ENCODE measurements at regions not wholly inside any gene's neighbourhood (a gene's known extent, or its start where the extent isn't known, plus 50 kb on each side); places are given as distances from the start of the nearest gene placed in this dataset.

DNA sequence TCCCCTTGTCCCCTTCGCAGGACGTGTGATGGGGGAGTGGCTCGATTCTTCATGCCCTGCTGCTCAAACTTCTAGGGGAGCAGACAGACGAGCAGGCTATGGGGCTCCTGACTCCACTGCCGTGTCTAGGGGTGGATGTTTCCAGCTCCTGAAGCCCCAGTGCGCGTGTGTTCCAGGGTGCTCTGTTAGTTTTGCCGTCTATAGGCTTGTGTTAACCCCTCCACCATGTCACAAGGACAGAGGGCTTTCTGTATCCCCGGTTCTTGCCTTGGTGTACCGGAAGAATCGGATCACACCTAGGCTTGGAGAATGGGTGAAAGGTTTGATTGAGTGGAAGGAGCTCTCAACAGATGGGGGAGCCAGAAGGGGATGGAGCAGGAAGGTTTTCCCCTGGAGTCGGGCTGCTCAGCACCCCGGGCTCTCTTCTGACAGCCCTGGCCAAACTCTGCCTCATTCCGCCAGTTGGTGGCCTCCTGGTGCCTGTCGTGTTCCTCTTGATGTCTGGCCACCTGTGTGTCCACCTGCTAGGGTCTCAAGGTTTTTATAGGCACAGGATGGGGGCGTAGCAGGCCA lies 810.7 kb downstream of the BRD1 start:
- H3K4me3 ChIP-seq (ENCODE audit: low read depth in 1 of 5, low read length in 5 of 5), result no peak overlapping the region
- no peaks in the 10 kb centered on the region for H3K36me3 ChIP-seq (ENCODE audit: control insufficient read depth in 5 of 5, insufficient read depth in 5 of 5, low read length in 5 of 5)
- H3K9me3 ChIP-seq (ENCODE audit: control insufficient read depth in 5 of 5, low read length in 5 of 5), result no peaks in the 10 kb centered on the region
- H3K9ac ChIP-seq (ENCODE audit: low read length in 5 of 5), result no peak overlapping the region
- peaks cover 0 to 16% (median 0%) of the 10 kb centered on the region in 5 donors for H3K4me1 ChIP-seq (ENCODE audit: control insufficient read depth in 5 of 5, insufficient read depth in 5 of 5, low read length in 5 of 5)
- H3K27me3 ChIP-seq (ENCODE audit: control insufficient read depth in 5 of 5, insufficient read depth in 4 of 5, low read length in 5 of 5), result peaks cover 4 to 20% (median 9%) of the 10 kb centered on the region in 5 donors
- H3K27ac ChIP-seq (ENCODE audit: low read depth, low read length), result no peak overlapping the region

DNA sequence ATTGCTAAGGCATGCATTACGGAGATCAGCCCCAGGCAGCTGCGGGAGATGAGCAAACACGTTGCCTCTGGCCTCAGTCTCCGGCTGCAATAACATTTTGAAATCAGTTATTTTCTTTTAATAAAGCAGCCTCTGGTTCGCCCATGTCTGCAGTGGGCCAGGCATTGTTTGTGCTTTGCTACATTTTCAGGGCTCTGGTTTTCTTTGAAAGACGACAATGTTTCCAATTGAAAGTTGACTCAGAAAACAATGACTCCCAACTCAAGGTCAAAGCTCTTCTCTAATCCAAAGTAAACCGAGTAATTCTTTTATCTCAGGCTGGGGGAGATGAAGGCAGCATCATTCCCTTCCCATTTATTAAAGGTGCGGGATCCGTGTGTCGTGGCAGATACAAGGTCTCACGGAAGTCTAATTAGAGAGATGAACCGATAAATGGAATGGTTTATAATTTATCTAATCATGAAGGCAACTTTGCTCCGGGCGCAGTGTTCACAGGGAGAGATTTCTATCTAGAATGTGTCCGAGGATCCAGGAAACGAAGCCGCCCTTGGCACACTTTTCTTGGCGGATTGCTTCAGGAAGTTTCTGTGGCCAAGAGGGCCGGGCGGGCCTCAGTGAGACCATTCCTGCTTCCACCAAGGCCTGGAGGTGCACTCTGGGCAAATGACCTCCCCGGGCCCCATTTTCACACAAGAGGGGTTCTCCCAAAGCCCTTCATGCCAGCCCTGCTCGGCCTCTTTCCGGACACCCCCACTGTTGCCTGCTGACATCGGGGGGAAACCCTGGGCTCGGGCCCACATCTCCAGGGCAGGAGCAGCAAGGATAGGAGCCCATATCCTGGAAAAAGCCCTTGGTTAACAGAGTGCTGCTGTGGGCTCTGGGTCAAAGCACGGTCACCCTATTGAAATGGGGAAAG lies 811.4 kb downstream of the BRD1 start:
- Histone ChIP-seq H3K4me3 (ENCODE audit: low read depth in 1 of 5, low read length in 5 of 5) (no peak overlapping the region), H3K27ac (ENCODE audit: low read depth, low read length) (no peak overlapping the region), H3K9ac (ENCODE audit: low read length in 5 of 5) (no peak overlapping the region), H3K36me3 (ENCODE audit: control insufficient read depth in 5 of 5, insufficient read depth in 5 of 5, low read length in 5 of 5) (no peaks in the 10 kb centered on the region), H3K27me3 (ENCODE audit: control insufficient read depth in 5 of 5, insufficient read depth in 4 of 5, low read length in 5 of 5) (peaks cover 9 to 24% (median 14%) of the 10 kb centered on the region in 5 donors), H3K9me3 (ENCODE audit: control insufficient read depth in 5 of 5, low read length in 5 of 5) (no peaks in the 10 kb centered on the region), H3K4me1 (ENCODE audit: control insufficient read depth in 5 of 5, insufficient read depth in 5 of 5, low read length in 5 of 5) (peaks cover 0 to 16% (median 0%) of the 10 kb centered on the region in 5 donors)

DNA sequence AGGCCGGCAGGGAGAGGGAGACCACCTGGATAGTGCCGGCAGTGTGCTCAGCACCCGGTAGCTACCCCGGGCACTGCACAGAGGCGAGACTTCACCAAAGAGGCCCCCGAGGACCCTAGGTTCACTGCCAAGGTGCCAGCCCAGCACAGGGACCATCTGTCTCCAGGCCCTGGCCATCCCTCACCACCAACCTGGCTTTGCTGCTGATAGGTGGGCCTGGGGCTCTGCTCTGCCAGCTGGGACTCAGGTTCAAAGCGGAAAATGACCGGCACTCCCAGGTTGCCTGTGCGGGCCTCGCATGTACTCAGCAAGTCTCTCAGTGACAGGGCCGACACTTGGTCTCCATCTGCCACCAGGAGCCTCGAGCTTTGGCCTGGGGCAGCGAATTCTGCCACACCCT lies 812.2 kb downstream of the BRD1 start:
- Histone ChIP-seq H3K4me3 (ENCODE audit: low read depth in 1 of 5, low read length in 5 of 5) (no peak overlapping the region), H3K36me3 (ENCODE audit: control insufficient read depth in 5 of 5, insufficient read depth in 5 of 5, low read length in 5 of 5) (no peaks in the 10 kb centered on the region), H3K9me3 (ENCODE audit: control insufficient read depth in 5 of 5, low read length in 5 of 5) (no peaks in the 10 kb centered on the region), H3K27me3 (ENCODE audit: control insufficient read depth in 5 of 5, insufficient read depth in 4 of 5, low read length in 5 of 5) (peaks cover 13 to 26% (median 16%) of the 10 kb centered on the region in 5 donors), H3K27ac (ENCODE audit: low read depth, low read length) (no peak overlapping the region), H3K9ac (ENCODE audit: low read length in 5 of 5) (no peak overlapping the region), H3K4me1 (ENCODE audit: control insufficient read depth in 5 of 5, insufficient read depth in 5 of 5, low read length in 5 of 5) (peaks cover 0 to 16% (median 0%) of the 10 kb centered on the region in 5 donors)

DNA sequence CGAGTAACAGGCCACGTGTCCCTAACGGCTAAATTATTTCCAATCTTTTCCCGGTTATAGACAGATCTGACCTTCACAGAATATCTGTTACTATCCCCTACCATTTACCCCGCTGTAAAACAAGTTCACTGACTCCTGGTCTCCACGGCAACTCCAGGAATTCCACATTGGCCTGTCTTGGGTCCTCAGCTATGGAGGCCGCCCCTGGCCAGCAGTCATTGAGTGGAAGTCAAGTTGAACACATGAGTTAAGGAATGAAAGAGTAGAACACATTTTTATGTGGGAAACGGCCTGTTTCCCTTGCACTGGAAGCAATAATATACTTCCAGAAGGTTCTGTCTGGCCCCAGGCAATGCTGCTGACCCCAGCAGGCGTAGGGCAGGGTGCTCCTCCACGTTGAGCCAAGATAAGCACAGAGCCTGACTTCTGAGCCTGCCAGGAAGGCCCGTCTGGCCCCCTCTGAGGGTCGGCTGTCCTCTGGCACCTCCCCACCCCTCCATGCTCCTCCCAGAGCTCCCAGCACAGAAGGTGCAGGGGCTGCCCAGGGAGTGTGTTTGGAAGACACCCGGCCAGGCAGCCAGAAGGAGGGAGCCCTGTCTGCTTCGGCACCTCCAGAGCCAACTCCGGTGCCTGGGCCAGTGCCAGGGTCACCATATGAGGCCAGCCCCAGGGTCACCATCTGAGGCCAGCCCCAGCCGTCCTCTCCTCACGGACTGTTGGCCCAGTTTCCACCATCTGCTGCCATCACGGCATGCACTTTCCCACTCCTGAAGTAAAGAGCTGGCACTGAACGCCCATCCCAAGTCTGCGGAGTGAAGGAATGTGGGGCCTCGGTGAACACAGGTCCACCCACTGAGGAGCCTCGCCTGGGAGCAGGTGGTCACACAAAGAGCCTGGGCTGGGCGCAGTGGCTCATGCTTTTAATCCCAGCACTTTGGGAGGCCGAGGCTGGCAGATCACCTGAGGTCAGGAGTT lies 813.2 kb downstream of the BRD1 start:
- no peak overlapping the region for H3K9ac ChIP-seq (ENCODE audit: low read length in 5 of 5)
- peaks cover 13 to 26% (median 16%) of the 10 kb centered on the region in 5 donors for H3K27me3 ChIP-seq (ENCODE audit: control insufficient read depth in 5 of 5, insufficient read depth in 4 of 5, low read length in 5 of 5)
- peaks cover 0 to 16% (median 0%) of the 10 kb centered on the region in 5 donors for H3K4me1 ChIP-seq (ENCODE audit: control insufficient read depth in 5 of 5, insufficient read depth in 5 of 5, low read length in 5 of 5)
- no peak overlapping the region for H3K27ac ChIP-seq (ENCODE audit: low read depth, low read length)
- H3K9me3 ChIP-seq (ENCODE audit: control insufficient read depth in 5 of 5, low read length in 5 of 5), result no peaks in the 10 kb centered on the region
- H3K4me3 ChIP-seq (ENCODE audit: low read depth in 1 of 5, low read length in 5 of 5), result no peak overlapping the region
- H3K36me3 ChIP-seq (ENCODE audit: control insufficient read depth in 5 of 5, insufficient read depth in 5 of 5, low read length in 5 of 5), result no peaks in the 10 kb centered on the region

DNA sequence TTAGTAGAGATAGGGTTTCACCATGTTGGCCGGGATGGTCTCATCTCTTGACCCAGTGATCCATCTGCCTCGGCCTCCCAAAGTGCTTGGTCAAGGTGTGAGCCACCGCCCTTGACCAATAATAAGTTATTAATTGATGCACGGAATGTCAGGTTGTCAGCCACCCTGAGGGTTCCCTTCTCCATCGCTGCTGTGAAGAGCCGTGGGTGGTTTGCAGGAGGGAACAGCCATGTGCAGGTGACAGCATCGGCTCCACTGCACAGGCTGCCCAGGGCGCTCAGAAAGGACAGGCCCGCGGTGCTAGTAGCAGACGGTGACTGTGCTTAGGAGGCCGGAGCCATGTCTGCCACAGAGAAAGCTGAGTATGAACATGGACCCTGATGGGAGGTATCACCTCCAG lies 814.0 kb downstream of the BRD1 start:
- Histone ChIP-seq H3K4me3 (ENCODE audit: low read depth in 1 of 5, low read length in 5 of 5) (no peak overlapping the region), H3K9ac (ENCODE audit: low read length in 5 of 5) (no peak overlapping the region), H3K4me1 (ENCODE audit: control insufficient read depth in 5 of 5, insufficient read depth in 5 of 5, low read length in 5 of 5) (peaks cover 0 to 16% (median 0%) of the 10 kb centered on the region in 5 donors), H3K36me3 (ENCODE audit: control insufficient read depth in 5 of 5, insufficient read depth in 5 of 5, low read length in 5 of 5) (no peaks in the 10 kb centered on the region), H3K27ac (ENCODE audit: low read depth, low read length) (no peak overlapping the region), H3K9me3 (ENCODE audit: control insufficient read depth in 5 of 5, low read length in 5 of 5) (no peaks in the 10 kb centered on the region), H3K27me3 (ENCODE audit: control insufficient read depth in 5 of 5, insufficient read depth in 4 of 5, low read length in 5 of 5) (peaks cover 16 to 30% (median 23%) of the 10 kb centered on the region in 5 donors)

DNA sequence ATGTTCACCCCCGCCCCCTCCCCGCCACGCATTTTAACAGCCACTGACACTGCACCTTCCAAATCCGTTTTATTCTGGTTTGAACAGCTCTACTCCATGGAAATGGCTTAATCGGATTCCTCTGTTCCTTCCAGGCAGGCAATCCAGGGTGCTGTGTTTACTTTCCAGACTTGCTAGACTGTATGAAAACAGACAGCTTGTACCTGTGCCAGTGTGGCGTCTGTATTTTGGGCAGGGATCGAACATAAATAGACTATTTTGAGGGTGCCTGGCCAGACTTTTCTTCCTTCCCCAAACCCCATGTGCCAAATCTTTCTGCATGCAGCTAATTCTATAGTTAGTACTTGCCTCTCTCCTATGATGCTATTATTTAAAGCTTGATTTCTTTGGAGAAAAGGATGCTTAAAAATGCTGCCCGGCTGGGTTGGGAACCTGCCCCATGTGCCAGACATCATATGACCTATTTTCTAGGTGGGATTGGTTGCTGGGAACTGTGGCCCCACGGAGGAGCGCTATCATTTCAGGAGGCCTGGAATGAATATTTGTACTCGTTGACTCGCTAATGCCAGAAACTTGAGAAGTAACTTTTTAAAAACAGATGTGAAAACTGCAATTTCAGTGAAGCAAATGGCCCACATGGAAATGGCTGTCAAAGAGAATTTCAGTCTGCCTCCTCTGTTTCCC lies 814.8 kb downstream of the BRD1 start:
- H3K9ac ChIP-seq (ENCODE audit: low read length in 5 of 5), result no peak overlapping the region
- H3K36me3 ChIP-seq (ENCODE audit: control insufficient read depth in 5 of 5, insufficient read depth in 5 of 5, low read length in 5 of 5), result no peaks in the 10 kb centered on the region
- no peaks in the 10 kb centered on the region for H3K9me3 ChIP-seq (ENCODE audit: control insufficient read depth in 5 of 5, low read length in 5 of 5)
- H3K4me1 ChIP-seq (ENCODE audit: control insufficient read depth in 5 of 5, insufficient read depth in 5 of 5, low read length in 5 of 5), result peaks cover 0 to 16% (median 0%) of the 10 kb centered on the region in 5 donors
- no peak overlapping the region for H3K27ac ChIP-seq (ENCODE audit: low read depth, low read length)
- H3K27me3 ChIP-seq (ENCODE audit: control insufficient read depth in 5 of 5, insufficient read depth in 4 of 5, low read length in 5 of 5), result peaks cover 16 to 31% (median 24%) of the 10 kb centered on the region in 5 donors
- no peak overlapping the region for H3K4me3 ChIP-seq (ENCODE audit: low read depth in 1 of 5, low read length in 5 of 5)

DNA sequence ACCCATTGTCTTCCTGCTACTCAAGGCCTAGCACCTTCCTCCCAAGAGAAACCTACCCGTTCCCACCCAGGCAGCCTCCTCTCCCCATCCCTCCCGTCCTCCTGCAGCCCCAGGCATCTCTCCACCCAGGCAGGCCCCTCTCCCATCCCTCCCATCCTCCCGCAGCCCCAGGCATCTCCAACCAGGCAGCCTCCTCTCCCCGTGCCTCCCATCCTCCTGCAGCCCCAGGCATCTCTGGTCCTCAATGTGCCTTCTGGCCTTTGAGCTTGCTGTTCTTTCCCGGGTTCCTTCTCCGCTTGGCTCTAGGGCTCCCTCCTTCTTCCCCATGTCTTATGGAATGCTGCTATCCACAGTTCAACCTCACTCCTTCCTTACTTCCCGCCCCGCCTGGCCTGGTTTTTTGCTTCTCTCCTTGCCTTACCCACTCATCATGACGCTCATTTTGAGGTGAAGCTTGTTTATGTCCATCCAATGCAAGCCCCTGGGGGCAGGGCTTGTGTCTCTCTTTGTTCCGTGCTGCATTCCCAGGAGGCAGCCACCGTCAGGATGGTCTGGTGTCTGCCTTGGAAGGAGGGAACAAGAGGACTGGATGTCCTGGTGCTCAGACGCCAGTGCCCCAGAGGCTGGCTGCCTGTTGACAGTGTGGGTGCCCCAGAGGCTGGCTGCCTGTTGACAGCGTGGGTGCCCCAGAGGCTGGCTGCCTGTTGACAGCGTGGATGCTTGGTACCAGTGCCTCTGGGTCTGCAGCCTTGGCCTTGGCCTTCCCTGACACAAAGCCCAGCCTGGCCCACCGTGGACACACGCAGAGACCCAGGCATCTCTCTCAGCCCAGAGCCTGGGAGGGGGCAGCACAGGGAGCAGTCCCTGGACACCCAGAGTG lies 815.7 kb downstream of the BRD1 start:
- H3K9me3 ChIP-seq (ENCODE audit: control insufficient read depth in 5 of 5, low read length in 5 of 5), result no peaks in the 10 kb centered on the region
- H3K4me1 ChIP-seq (ENCODE audit: control insufficient read depth in 5 of 5, insufficient read depth in 5 of 5, low read length in 5 of 5), result peaks cover 0 to 16% (median 0%) of the 10 kb centered on the region in 5 donors

DNA sequence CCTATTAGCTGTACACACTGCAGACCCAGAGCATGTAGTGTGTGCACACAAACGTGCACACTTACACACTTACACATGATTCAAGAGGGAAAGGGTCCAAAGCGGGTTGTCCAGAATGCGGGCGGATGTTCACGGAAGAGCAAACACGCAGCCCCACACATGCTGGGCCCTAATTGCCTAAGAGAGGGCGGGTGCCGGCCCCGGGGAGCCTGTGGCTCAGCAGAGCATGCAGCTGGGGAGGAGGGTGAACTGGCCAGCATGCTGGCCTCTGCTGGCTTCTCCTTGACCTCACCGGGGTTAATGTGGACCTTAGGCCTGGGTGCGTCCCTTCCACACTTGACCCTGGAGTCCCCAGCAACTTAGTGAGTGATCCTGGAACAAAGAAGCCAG lies 816.3 kb downstream of the BRD1 start:
- no peak overlapping the region for H3K27ac ChIP-seq (ENCODE audit: low read depth, low read length)
- no peaks in the 10 kb centered on the region for H3K36me3 ChIP-seq (ENCODE audit: control insufficient read depth in 5 of 5, insufficient read depth in 5 of 5, low read length in 5 of 5)
- peaks cover 0 to 10% (median 0%) of the 10 kb centered on the region in 5 donors for H3K4me1 ChIP-seq (ENCODE audit: control insufficient read depth in 5 of 5, insufficient read depth in 5 of 5, low read length in 5 of 5)
- peaks cover 19 to 40% (median 30%) of the 10 kb centered on the region in 5 donors for H3K27me3 ChIP-seq (ENCODE audit: control insufficient read depth in 5 of 5, insufficient read depth in 4 of 5, low read length in 5 of 5)
- H3K4me3 ChIP-seq (ENCODE audit: low read depth in 1 of 5, low read length in 5 of 5), result no peak overlapping the region
- H3K9ac ChIP-seq (ENCODE audit: low read length in 5 of 5), result no peak overlapping the region
- H3K9me3 ChIP-seq (ENCODE audit: control insufficient read depth in 5 of 5, low read length in 5 of 5), result no peaks in the 10 kb centered on the region

More for the DNA sequence above, 815.7 kb downstream of the BRD1 start:
- H3K27ac ChIP-seq (ENCODE audit: low read depth, low read length), result no peak overlapping the region
- H3K4me3 ChIP-seq (ENCODE audit: low read depth in 1 of 5, low read length in 5 of 5), result no peak overlapping the region
- H3K27me3 ChIP-seq (ENCODE audit: control insufficient read depth in 5 of 5, insufficient read depth in 4 of 5, low read length in 5 of 5), result peaks cover 21 to 36% (median 26%) of the 10 kb centered on the region in 5 donors
- no peak overlapping the region for H3K9ac ChIP-seq (ENCODE audit: low read length in 5 of 5)
- H3K36me3 ChIP-seq (ENCODE audit: control insufficient read depth in 5 of 5, insufficient read depth in 5 of 5, low read length in 5 of 5), result no peaks in the 10 kb centered on the region
